Nephron progenitor cell (in vitro differentiated cells): ENCODE measurements at regions not wholly inside any gene's neighbourhood (a gene's known extent, or its start where the extent isn't known, plus 50 kb on each side); places are given as distances from the start of the nearest gene placed in this dataset.
"Not testable (repeated sequence)": the region's sequence is repeated elsewhere in the genome, so short reads cannot be mapped to it uniquely, and the experiment has no call there.

Source experiments
- DNase-seq: peaks from one replicate; pipeline ENCODE4 v3.0.0; 2021
- H3K27ac Mint-ChIP-seq: 2 replicates; pipeline ENCODE4 v1.8.0; 2021; ENCODE audit warnings: mild to moderate bottlenecking, moderate library complexity, mixed read lengths
- H3K27me3 Mint-ChIP-seq: 2 replicates; pipeline ENCODE4 v1.8.0; 2021; ENCODE audit warnings: mild to moderate bottlenecking, low read depth, mixed read lengths; ENCODE audit not compliant: poor library complexity
- H3K36me3 Mint-ChIP-seq: 2 replicates; pipeline ENCODE4 v1.8.0; 2021; ENCODE audit warnings: low read depth, mixed read lengths
- H3K4me1 Mint-ChIP-seq: 2 replicates; pipeline ENCODE4 v1.8.0; 2021; ENCODE audit warnings: mixed read lengths
- H3K4me3 Mint-ChIP-seq: 2 replicates; pipeline ENCODE4 v1.8.0; 2021; ENCODE audit warnings: mild to moderate bottlenecking, moderate library complexity, mixed read lengths
- H3K9me3 Mint-ChIP-seq: 2 replicates; pipeline ENCODE4 v1.8.0; 2021; ENCODE audit warnings: mild to moderate bottlenecking, moderate library complexity, mixed read lengths
- CTCF ChIP-seq: fragments of 200-600 bp; sonication (generic); IDR thresholded peaks from 2 replicates; pipeline ENCODE4 v1.5.0; 2021; ENCODE audit warnings: antibody characterized with exemption

- H3K27me3 Mint-ChIP-seq = peaks cover 8% of the 10 kb centered on the region
Measured at GRCh38 chr6:167750956-167751358, 75.8 kb upstream of the AFDN start.

GRCh38 chr6:167751579-167752115 is 75.1 kb upstream of the AFDN start:
- Mint-ChIP-seq H3K9me3 (peaks cover 24% of the 10 kb centered on the region), H3K27ac (no peak overlapping the region), H3K4me3 (no peak overlapping the region), H3K4me1 (peaks cover 79% of the 10 kb centered on the region), H3K36me3 (peaks cover 7% of the 10 kb centered on the region), H3K27me3 (peaks cover 8% of the 10 kb centered on the region)
- TF ChIP-seq CTCF = no peak
- no peak for DNase-seq

More at GRCh38 chr6:167750956-167751358, 75.8 kb upstream of the AFDN start:
- TF ChIP-seq CTCF = no peak
- peaks cover 24% of the 10 kb centered on the region for H3K9me3 Mint-ChIP-seq
- H3K4me3 Mint-ChIP-seq = peak overlapping the region; percentile 16
- H3K4me1 Mint-ChIP-seq = peaks cover 84% of the 10 kb centered on the region
- H3K27ac Mint-ChIP-seq = no peak overlapping the region
- H3K36me3 Mint-ChIP-seq = peaks cover 7% of the 10 kb centered on the region
- DNase-seq = no peak

- not testable (repeated sequence) for H3K4me3 Mint-ChIP-seq, DNase-seq, H3K36me3 Mint-ChIP-seq, H3K27ac Mint-ChIP-seq
- H3K4me1 Mint-ChIP-seq = peaks cover 73% of the 10 kb centered on the region
- peaks cover 12% of the 10 kb centered on the region for H3K27me3 Mint-ChIP-seq
- H3K9me3 Mint-ChIP-seq = peaks cover 24% of the 10 kb centered on the region
Measured at GRCh38 chr6:167753281-167753680, 73.4 kb upstream of the AFDN start.

GRCh38 chr6:167754691-167755090 is 72.0 kb upstream of the AFDN start:
- H3K9me3 Mint-ChIP-seq = peaks cover 24% of the 10 kb centered on the region
- H3K4me3 Mint-ChIP-seq = no peak overlapping the region
- H3K27ac Mint-ChIP-seq = peak overlapping the region; percentile 61
- peaks cover 14% of the 10 kb centered on the region for H3K27me3 Mint-ChIP-seq
- peaks cover 7% of the 10 kb centered on the region for H3K36me3 Mint-ChIP-seq
- TF ChIP-seq CTCF = no peak
- no peak for DNase-seq
- H3K4me1 Mint-ChIP-seq = peaks cover 69% of the 10 kb centered on the region

- H3K9me3 Mint-ChIP-seq = peaks cover 24% of the 10 kb centered on the region
- no peak for DNase-seq
- peaks cover 7% of the 10 kb centered on the region for H3K36me3 Mint-ChIP-seq
- H3K4me1 Mint-ChIP-seq = peaks cover 64% of the 10 kb centered on the region
- no peak for TF ChIP-seq CTCF
- peaks cover 17% of the 10 kb centered on the region for H3K27me3 Mint-ChIP-seq
- no peak overlapping the region for H3K27ac Mint-ChIP-seq
- no peak overlapping the region for H3K4me3 Mint-ChIP-seq
Measured at GRCh38 chr6:167755461-167755860, 71.2 kb upstream of the AFDN start.

- Mint-ChIP-seq H3K4me3 (no peak overlapping the region), H3K4me1 (peaks cover 61% of the 10 kb centered on the region), H3K27me3 (peaks cover 17% of the 10 kb centered on the region), H3K27ac (no peak overlapping the region), H3K9me3 (peaks cover 24% of the 10 kb centered on the region), H3K36me3 (peaks cover 7% of the 10 kb centered on the region)
- no peak for DNase-seq
- no peak for TF ChIP-seq CTCF
Measured at GRCh38 chr6:167756597-167756996, 70.1 kb upstream of the AFDN start.
